HCT116 (cell line): ENCODE measurements at regions not wholly inside any gene's neighbourhood (a gene's known extent, or its start where the extent isn't known, plus 50 kb on each side); places are given as distances from the start of the nearest gene placed in this dataset.

ENCODE experiments used
- ATAC-seq: fragments of 200-7000 bp; cut with Tn5 transposase; 2 replicates; pipeline ENCODE4 v1.9.1; 2020; ENCODE audit warnings: mild to moderate bottlenecking, moderate library complexity
- BruUV-seq: library from RNA; stranded (reverse); fragments of 400-500 nt; replicated peaks from 2 replicates; lab custom pipeline; 2021; lab: Mats Ljungman, UMichigan
- CTCF ChIA-PET: fragments of 300-600 bp; sonication (Branson Sonifier 250); formaldehyde crosslinking; loops from one replicate; lab custom pipeline; 2021; ENCODE audit warnings: antibody characterized with exemption; lab: Charles Lee
- POLR2A ChIA-PET: fragments of 300-600, 350-600 bp; sonication (Branson Sonifier 250); formaldehyde crosslinking; loops from one replicate; lab custom pipeline; 2021; ENCODE audit warnings: antibody characterized with exemption; lab: Charles Lee
- RAD21 ChIA-PET, 2 experiments: fragments of 300-600 bp; sonication (Branson Sonifier 250); formaldehyde crosslinking; loops; one replicate each; lab custom pipeline; 2023; ENCODE audit warnings: low total read pairs in 2 of 2; ENCODE audit not compliant: uncharacterized antibody in 2 of 2, unreplicated experiment in 2 of 2, low non-redundant PET in 1 of 2; lab: Charles Lee
- DNase-seq: peaks from one replicate; pipeline ENCODE4 v3.0.0-alpha.2; 2010; ENCODE audit warnings: low read depth, low spot score
- H2AFZ ChIP-seq: fragments of 200-600 bp; shearing (Covaris generic), sonication (generic); 2 replicates; pipeline ENCODE4 v1.6.1; 2017; ENCODE audit warnings: low read depth, mixed run types, mixed read lengths, antibody characterized with exemption, low read length; ENCODE audit not compliant: poor library complexity, severe bottlenecking
- H3K27ac ChIP-seq: 2 replicates; pipeline ENCODE4 v1.5.1; 2012; ENCODE audit warnings: low read depth, low read length
- H3K27me3 ChIP-seq: fragments of 200-600 bp; sonication (generic); 2 replicates; pipeline ENCODE4 v1.6.1; 2016; ENCODE audit warnings: mixed run types, low read length, mixed read lengths; ENCODE audit not compliant: insufficient read depth
- H3K36me3 ChIP-seq, 2 experiments: fragments of 200-500 bp in 1 of 2; fragments of 200-600 bp in 1 of 2; sonication (Bioruptor generic) in 1 of 2; sonication (generic) in 1 of 2; 2 replicates each; pipeline versions ENCODE4 v1.5.1 to v1.6.1; 2014 to 2016; ENCODE audit warnings: low read length in 2 of 2, inconsistent platforms in 1 of 2, mixed read lengths in 1 of 2, mixed run types in 1 of 2; ENCODE audit not compliant: insufficient read depth in 2 of 2, control insufficient read depth in 1 of 2
- H3K4me1 ChIP-seq, 2 experiments: fragments of 200-600 bp in 1 of 2; sonication (generic) in 1 of 2; 2 replicates each; pipeline versions ENCODE4 v1.5.1 to v1.6.1; 2012 to 2017; ENCODE audit warnings: low read length in 2 of 2, inconsistent platforms in 1 of 2, mild to moderate bottlenecking in 1 of 2, mixed read lengths in 1 of 2, mixed run types in 1 of 2, moderate library complexity in 1 of 2; ENCODE audit not compliant: insufficient read depth in 2 of 2, control insufficient read depth in 1 of 2
- H3K4me2 ChIP-seq: fragments of 200-600 bp; sonication (generic); 2 replicates; pipeline ENCODE4 v1.6.1; 2017; ENCODE audit warnings: mixed run types, low read length, mixed read lengths
- H3K4me3 ChIP-seq, 2 experiments: fragments of 200-600 bp in 1 of 2; sonication (generic) in 1 of 2; replicated peaks in 1 of 2; 2 replicates each; pipeline ENCODE4 v1.5.1; 2011 to 2016; ENCODE audit warnings: low read length in 2 of 2, control low read depth in 1 of 2, low read depth in 1 of 2, mild to moderate bottlenecking in 1 of 2, mixed read lengths in 1 of 2, mixed run types in 1 of 2
- H3K79me2 ChIP-seq: fragments of 200-600 bp; sonication (generic); 2 replicates; pipeline ENCODE4 v1.6.1; 2017; ENCODE audit warnings: mild to moderate bottlenecking, mixed run types, low read length, moderate library complexity, mixed read lengths; ENCODE audit not compliant: insufficient read depth
- H3K9ac ChIP-seq: fragments of 200-600 bp; sonication (generic); 2 replicates; pipeline ENCODE4 v1.6.1; 2016; ENCODE audit warnings: low read length, mixed read lengths
- H3K9me2 ChIP-seq: fragments of 200-600 bp; sonication (generic), shearing (Covaris generic); 2 replicates; pipeline ENCODE4 v1.6.1; 2017; ENCODE audit warnings: mixed run types, mild to moderate bottlenecking, moderate library complexity; ENCODE audit not compliant: insufficient read depth
- H3K9me3 ChIP-seq, 2 experiments: fragments of 200-500 bp in 1 of 2; fragments of 200-600 bp in 1 of 2; sonication (Bioruptor generic) in 1 of 2; sonication (generic) in 1 of 2; 2 replicates each; pipeline ENCODE4 v1.6.1; 2014 to 2017; ENCODE audit warnings: low read length in 2 of 2, mixed read lengths in 2 of 2, inconsistent platforms in 1 of 2, low read depth in 1 of 2, mild to moderate bottlenecking in 1 of 2, mixed run types in 1 of 2, moderate library complexity in 1 of 2; ENCODE audit not compliant: control insufficient read depth in 1 of 2, insufficient read depth in 1 of 2
- H4K20me1 ChIP-seq: fragments of 200-600 bp; sonication (generic), shearing (Covaris generic); 2 replicates; pipeline ENCODE4 v1.6.1; 2017; ENCODE audit warnings: mixed run types, mild to moderate bottlenecking, moderate library complexity; ENCODE audit not compliant: insufficient read depth
- ATF3 ChIP-seq: IDR thresholded peaks from 2 replicates; pipeline ENCODE4 v1.6.1; 2012
- CEBPB ChIP-seq: IDR thresholded peaks from 2 replicates; pipeline ENCODE4 v1.6.1; 2012; ENCODE audit warnings: low read depth
- EGR1 ChIP-seq: IDR thresholded peaks from 2 replicates; pipeline ENCODE4 v1.6.1; 2012; ENCODE audit warnings: low read depth
- ELF1 ChIP-seq: IDR thresholded peaks from 2 replicates; pipeline ENCODE4 v1.6.1; 2012; ENCODE audit warnings: low read depth, borderline replicate concordance
- EZH2 ChIP-seq: fragments of 200-600 bp; sonication (generic); IDR thresholded peaks from 2 replicates; pipeline ENCODE4 v1.6.1; 2017; ENCODE audit warnings: antibody characterized with exemption, mixed run types
- FOSL1 ChIP-seq: IDR thresholded peaks from 2 replicates; pipeline ENCODE4 v1.6.1; 2012; ENCODE audit warnings: low read depth
- JUND ChIP-seq: IDR thresholded peaks from 2 replicates; pipeline ENCODE4 v1.6.1; 2012
- MAX ChIP-seq: IDR thresholded peaks from 2 replicates; pipeline ENCODE4 v1.6.1; 2012
- POLR2A ChIP-seq: IDR thresholded peaks from 2 replicates; pipeline ENCODE4 v1.7.0; 2011; ENCODE audit warnings: borderline replicate concordance; ENCODE audit not compliant: insufficient read depth, insufficient read length; ENCODE audit errors: extremely low read depth
- RAD21 ChIP-seq: IDR thresholded peaks from 2 replicates; pipeline ENCODE4 v1.6.1; 2012; ENCODE audit warnings: low read depth, mild to moderate bottlenecking
- SP1 ChIP-seq: IDR thresholded peaks from 2 replicates; pipeline ENCODE4 v1.6.1; 2012; ENCODE audit warnings: low read depth
- TCF7L2 ChIP-seq: IDR thresholded peaks from 2 replicates; pipeline ENCODE4 v1.7.0; 2011; ENCODE audit warnings: borderline replicate concordance, inconsistent platforms; ENCODE audit not compliant: insufficient read depth, insufficient read length; ENCODE audit errors: extremely low read depth
- YY1 ChIP-seq: IDR thresholded peaks from 2 replicates; pipeline ENCODE4 v1.6.1; 2011; ENCODE audit warnings: low read length, low read depth, moderate library complexity, mild to moderate bottlenecking; ENCODE audit not compliant: insufficient replicate concordance; ENCODE audit errors: extremely low read depth
- ZFX ChIP-seq: fragments of 450-650 bp; IDR thresholded peaks from 2 replicates; pipeline ENCODE4 v1.6.1; 2017
- ZNF274 ChIP-seq: fragments of 200-500 bp; sonication (Bioruptor generic); IDR thresholded peaks from 2 replicates; pipeline ENCODE4 v1.6.1; 2014; ENCODE audit warnings: mild to moderate bottlenecking, low read depth, low read length, inconsistent platforms
- intact Hi-C: fragments of 100-400 bp; cut with micrococcal nuclease; formaldehyde crosslinking; loops from 2 replicates; pipeline ENCODE4 v1.10.0; 2022
- TF ChIP-seq, protein P1 (sequence below): IDR thresholded peaks from 2 replicates; pipeline ENCODE4 v1.6.1; 2012; ENCODE audit warnings: low read depth
- TF ChIP-seq, protein P2 (sequence below): IDR thresholded peaks from 2 replicates; pipeline ENCODE4 v1.6.1; 2011; ENCODE audit warnings: mild to moderate bottlenecking, low read length, moderate library complexity; ENCODE audit not compliant: insufficient replicate concordance; ENCODE audit errors: extremely low read depth

GRCh38 chr20:60085551-60086132 lies 127.4 kb downstream of the CDH26 start:
- Histone ChIP-seq H2AFZ (no peak overlapping the region), H3K27ac (no peak overlapping the region), H3K9me2 (no peaks in the 10 kb centered on the region), H3K9me3 (no peaks in the 10 kb centered on the region), H4K20me1 (no peaks in the 10 kb centered on the region), H3K9ac (no peak overlapping the region), H3K4me3 (no peak overlapping the region), H3K36me3 (no peaks in the 10 kb centered on the region), H3K27me3 (peaks cover 21% of the 10 kb centered on the region; the same call in 1 of the 2 replicates), H3K4me2 (no peak overlapping the region), H3K4me1 (no peaks in the 10 kb centered on the region), H3K79me2 (no peaks in the 10 kb centered on the region)
- RAD21 ChIA-PET = no interaction called here
- BruUV-seq = no TSS peak
- POLR2A ChIA-PET = no interaction called here
- ATAC-seq (no peak), DNase-seq (no peak)
- TF ChIP-seq SP1 = no peak
- no peak for TF ChIP-seq ATF3
- no peak for TF ChIP-seq TCF7L2
- TF ChIP-seq ZNF274 = no peak
- TF ChIP-seq EGR1 = no peak
- TF ChIP-seq FOSL1 = no peak
- no peak for TF ChIP-seq YY1
- TF ChIP-seq EZH2 = no peak
- TF ChIP-seq JUND = no peak
- TF ChIP-seq ELF1 = no peak
- TF ChIP-seq, protein P1, sequence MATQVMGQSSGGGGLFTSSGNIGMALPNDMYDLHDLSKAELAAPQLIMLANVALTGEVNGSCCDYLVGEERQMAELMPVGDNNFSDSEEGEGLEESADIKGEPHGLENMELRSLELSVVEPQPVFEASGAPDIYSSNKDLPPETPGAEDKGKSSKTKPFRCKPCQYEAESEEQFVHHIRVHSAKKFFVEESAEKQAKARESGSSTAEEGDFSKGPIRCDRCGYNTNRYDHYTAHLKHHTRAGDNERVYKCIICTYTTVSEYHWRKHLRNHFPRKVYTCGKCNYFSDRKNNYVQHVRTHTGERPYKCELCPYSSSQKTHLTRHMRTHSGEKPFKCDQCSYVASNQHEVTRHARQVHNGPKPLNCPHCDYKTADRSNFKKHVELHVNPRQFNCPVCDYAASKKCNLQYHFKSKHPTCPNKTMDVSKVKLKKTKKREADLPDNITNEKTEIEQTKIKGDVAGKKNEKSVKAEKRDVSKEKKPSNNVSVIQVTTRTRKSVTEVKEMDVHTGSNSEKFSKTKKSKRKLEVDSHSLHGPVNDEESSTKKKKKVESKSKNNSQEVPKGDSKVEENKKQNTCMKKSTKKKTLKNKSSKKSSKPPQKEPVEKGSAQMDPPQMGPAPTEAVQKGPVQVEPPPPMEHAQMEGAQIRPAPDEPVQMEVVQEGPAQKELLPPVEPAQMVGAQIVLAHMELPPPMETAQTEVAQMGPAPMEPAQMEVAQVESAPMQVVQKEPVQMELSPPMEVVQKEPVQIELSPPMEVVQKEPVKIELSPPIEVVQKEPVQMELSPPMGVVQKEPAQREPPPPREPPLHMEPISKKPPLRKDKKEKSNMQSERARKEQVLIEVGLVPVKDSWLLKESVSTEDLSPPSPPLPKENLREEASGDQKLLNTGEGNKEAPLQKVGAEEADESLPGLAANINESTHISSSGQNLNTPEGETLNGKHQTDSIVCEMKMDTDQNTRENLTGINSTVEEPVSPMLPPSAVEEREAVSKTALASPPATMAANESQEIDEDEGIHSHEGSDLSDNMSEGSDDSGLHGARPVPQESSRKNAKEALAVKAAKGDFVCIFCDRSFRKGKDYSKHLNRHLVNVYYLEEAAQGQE = no peak
- TF ChIP-seq RAD21 = no peak
- TF ChIP-seq POLR2A = no peak
- TF ChIP-seq MAX = no peak
- TF ChIP-seq, protein P2, sequence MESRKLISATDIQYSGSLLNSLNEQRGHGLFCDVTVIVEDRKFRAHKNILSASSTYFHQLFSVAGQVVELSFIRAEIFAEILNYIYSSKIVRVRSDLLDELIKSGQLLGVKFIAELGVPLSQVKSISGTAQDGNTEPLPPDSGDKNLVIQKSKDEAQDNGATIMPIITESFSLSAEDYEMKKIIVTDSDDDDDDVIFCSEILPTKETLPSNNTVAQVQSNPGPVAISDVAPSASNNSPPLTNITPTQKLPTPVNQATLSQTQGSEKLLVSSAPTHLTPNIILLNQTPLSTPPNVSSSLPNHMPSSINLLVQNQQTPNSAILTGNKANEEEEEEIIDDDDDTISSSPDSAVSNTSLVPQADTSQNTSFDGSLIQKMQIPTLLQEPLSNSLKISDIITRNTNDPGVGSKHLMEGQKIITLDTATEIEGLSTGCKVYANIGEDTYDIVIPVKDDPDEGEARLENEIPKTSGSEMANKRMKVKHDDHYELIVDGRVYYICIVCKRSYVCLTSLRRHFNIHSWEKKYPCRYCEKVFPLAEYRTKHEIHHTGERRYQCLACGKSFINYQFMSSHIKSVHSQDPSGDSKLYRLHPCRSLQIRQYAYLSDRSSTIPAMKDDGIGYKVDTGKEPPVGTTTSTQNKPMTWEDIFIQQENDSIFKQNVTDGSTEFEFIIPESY = no peak
- no peak for TF ChIP-seq CEBPB
- TF ChIP-seq ZFX = no peak
- intact Hi-C loops = no loop called here
- CTCF ChIA-PET = no interaction called here
